Right atrium auricular region (tissue), 2 donors: ENCODE measurements at regions not wholly inside any gene's neighbourhood (a gene's known extent, or its start where the extent isn't known, plus 50 kb on each side); places are given as distances from the start of the nearest gene placed in this dataset.

Experiments
- DNase-seq: peaks from one replicate; pipeline ENCODE4 v3.0.0-alpha.2; 2019; ENCODE audit warnings: low spot score
- H3K27ac ChIP-seq, 2 donors: fragments of 200-600 bp; sonication (generic); 1 replicate in 1 of 2; 2 replicates in 1 of 2; pipeline ENCODE4 v1.5.1; 2016 to 2019
- H3K27me3 ChIP-seq, 2 donors: fragments of 200-600 bp; sonication (generic); one replicate each; pipeline versions ENCODE4 v1.5.1 to v1.6.0; 2017 to 2019
- H3K36me3 ChIP-seq: fragments of 200-600 bp; sonication (generic); one replicate; pipeline ENCODE4 v1.5.1; 2016
- H3K4me1 ChIP-seq, 2 donors: fragments of 200-600 bp; sonication (generic); one replicate each; pipeline versions ENCODE4 v1.5.1 to v1.6.0; 2017 to 2019
- H3K4me3 ChIP-seq, 2 donors: fragments of 200-600 bp; sonication (generic); 1 replicate in 1 of 2; 2 replicates in 1 of 2; pipeline ENCODE4 v1.5.1; 2017 to 2019; ENCODE audit warnings: mild to moderate bottlenecking in 1 of 2, moderate library complexity in 1 of 2
- H3K9me3 ChIP-seq, 2 donors: fragments of 200-600 bp; sonication (generic); one replicate each; pipeline ENCODE4 v1.5.1; 2019
- CTCF ChIP-seq, 2 donors: fragments of 200-600 bp; sonication (generic); IDR thresholded peaks; one replicate each; pipeline ENCODE4 v1.5.1; 2019; ENCODE audit warnings: antibody characterized with exemption in 2 of 2

GRCh38 chr17:17422641-17423040 is 54.2 kb upstream of the MED9 start:
- Histone ChIP-seq H3K9me3 (no peaks in the 10 kb centered on the region), H3K4me1 (peaks cover 0 to 39% of the 10 kb centered on the region in 2 donors), H3K27me3 (no peaks in the 10 kb centered on the region), H3K27ac (peak overlapping the region in 1 of 2 donors; percentile 25), H3K4me3 (no peak overlapping the region), H3K36me3 (no peaks in the 10 kb centered on the region)
- no peak for TF ChIP-seq CTCF (IDR thresholded peaks at IDR 0.05)
- no peak for DNase-seq

- Histone ChIP-seq H3K27ac (no peak overlapping the region), H3K9me3 (no peaks in the 10 kb centered on the region), H3K36me3 (no peaks in the 10 kb centered on the region), H3K4me1 (peaks cover 0 to 31% of the 10 kb centered on the region in 2 donors), H3K27me3 (no peaks in the 10 kb centered on the region), H3K4me3 (no peak overlapping the region)
- no peak for TF ChIP-seq CTCF (IDR thresholded peaks at IDR 0.05)
- DNase-seq, result no peak
These were observed 53.1 kb upstream of the MED9 start for GRCh38 chr17:17423656-17424055.

- Histone ChIP-seq H3K36me3 (no peaks in the 10 kb centered on the region), H3K4me1 (peaks cover 0 to 22% of the 10 kb centered on the region in 2 donors), H3K27me3 (no peaks in the 10 kb centered on the region), H3K27ac (no peak overlapping the region), H3K4me3 (no peak overlapping the region), H3K9me3 (no peaks in the 10 kb centered on the region)
- DNase-seq, result no peak
- no peak for TF ChIP-seq CTCF (IDR thresholded peaks at IDR 0.05)
These were observed 52.2 kb upstream of the MED9 start for GRCh38 chr17:17424552-17424951.

GRCh38 chr17:17425005-17425404 is 51.8 kb upstream of the MED9 start:
- no peak for DNase-seq
- Histone ChIP-seq H3K9me3 (no peaks in the 10 kb centered on the region), H3K27me3 (no peaks in the 10 kb centered on the region), H3K4me3 (no peak overlapping the region), H3K36me3 (no peaks in the 10 kb centered on the region), H3K27ac (no peak overlapping the region), H3K4me1 (peaks cover 0 to 18% of the 10 kb centered on the region in 2 donors)
- no peak for TF ChIP-seq CTCF (IDR thresholded peaks at IDR 0.05)

- DNase-seq, result no peak
- H3K27ac ChIP-seq, result no peak overlapping the region
- H3K36me3 ChIP-seq, result no peaks in the 10 kb centered on the region
- H3K27me3 ChIP-seq, result no peaks in the 10 kb centered on the region
- H3K4me3 ChIP-seq, result no peak overlapping the region
- peaks cover 0 to 12% of the 10 kb centered on the region in 2 donors for H3K4me1 ChIP-seq
- TF ChIP-seq CTCF (IDR thresholded peaks at IDR 0.05), result no peak
- no peaks in the 10 kb centered on the region for H3K9me3 ChIP-seq
These were observed 51.2 kb upstream of the MED9 start for GRCh38 chr17:17425591-17425990.

- Histone ChIP-seq H3K4me3 (no peak overlapping the region), H3K36me3 (no peaks in the 10 kb centered on the region), H3K27me3 (no peaks in the 10 kb centered on the region), H3K4me1 (peaks cover 0 to 6% of the 10 kb centered on the region in 2 donors), H3K27ac (no peak overlapping the region), H3K9me3 (no peaks in the 10 kb centered on the region)
- DNase-seq, result no peak
- no peak for TF ChIP-seq CTCF (IDR thresholded peaks at IDR 0.05)
These were observed 50.6 kb upstream of the MED9 start for GRCh38 chr17:17426184-17426583.
